WI38 (cell line): ENCODE measurements at regions not wholly inside any gene's neighbourhood (a gene's known extent, or its start where the extent isn't known, plus 50 kb on each side); places are given as distances from the start of the nearest gene placed in this dataset.
"Not testable (repeated sequence)": the region's sequence is repeated elsewhere in the genome, so short reads cannot be mapped to it uniquely, and the experiment has no call there.

Source experiments
- H3K4me3 ChIP-seq: 2 replicates; pipeline ENCODE4 v1.5.1; 2011; ENCODE audit warnings: low read depth, mild to moderate bottlenecking, control low read depth, low read length
- CTCF ChIP-seq: IDR thresholded peaks from 2 replicates; pipeline ENCODE4 v1.5.1; 2012; ENCODE audit warnings: low read depth, mild to moderate bottlenecking, control low read depth, low read length

- no peak overlapping the region for H3K4me3 ChIP-seq
- no peak for TF ChIP-seq CTCF
Observed at GRCh38 chr13:61891401-61891800, 475.8 kb upstream of the PCDH20 start.

GRCh38 chr13:61884830-61885229, 469.2 kb upstream of the PCDH20 start:
- no peak for TF ChIP-seq CTCF
- no peak overlapping the region for H3K4me3 ChIP-seq

- H3K4me3 ChIP-seq, result no peak overlapping the region
- TF ChIP-seq CTCF, result no peak
Observed at GRCh38 chr13:61880578-61881283, 465.1 kb upstream of the PCDH20 start.

GRCh38 chr13:61878565-61878964, 462.9 kb upstream of the PCDH20 start:
- H3K4me3 ChIP-seq, result not testable (repeated sequence)

- no peak overlapping the region for H3K4me3 ChIP-seq
- TF ChIP-seq CTCF, result no peak
Observed at GRCh38 chr13:61874970-61875579, 459.4 kb upstream of the PCDH20 start.

- TF ChIP-seq CTCF, result no peak
- no peak overlapping the region for H3K4me3 ChIP-seq
Observed at GRCh38 chr13:61873717-61874116, 458.1 kb upstream of the PCDH20 start.

- TF ChIP-seq CTCF, result no peak
- no peak overlapping the region for H3K4me3 ChIP-seq
Observed at GRCh38 chr13:61857198-61857597, 441.5 kb upstream of the PCDH20 start.
